Thyroid gland (tissue), 4 donors: ENCODE measurements at regions not wholly inside any gene's neighbourhood (a gene's known extent, or its start where the extent isn't known, plus 50 kb on each side); places are given as distances from the start of the nearest gene placed in this dataset.

Experiments used
- DNase-seq, 2 donors: peaks; one replicate each; pipeline ENCODE4 v3.0.0-alpha.2; 2019
- H3K27ac ChIP-seq, 3 donors: fragments of 200-600 bp; sonication (generic); 1 replicate in 2 of 3; 2 replicates in 1 of 3; pipeline ENCODE4 v1.5.1; 2016 to 2019; ENCODE audit warnings: mild to moderate bottlenecking in 1 of 3, moderate library complexity in 1 of 3
- H3K27me3 ChIP-seq: fragments of 200-600 bp; sonication (generic); one replicate; pipeline ENCODE4 v1.5.1; 2019
- H3K36me3 ChIP-seq, 2 donors: fragments of 200-600 bp; sonication (generic); one replicate each; pipeline ENCODE4 v1.5.1; 2016 to 2019
- H3K4me1 ChIP-seq, 2 donors: fragments of 200-600 bp; sonication (generic); one replicate each; pipeline ENCODE4 v1.5.1; 2017 to 2019
- H3K4me3 ChIP-seq, 3 donors: fragments of 200-600 bp; sonication (generic); replicated peaks in 1 of 3; 1 replicate in 2 of 3; 2 replicates in 1 of 3; pipeline ENCODE4 v1.5.1; 2016; ENCODE audit warnings: mild to moderate bottlenecking in 1 of 3
- H3K9me3 ChIP-seq: fragments of 200-600 bp; sonication (generic); one replicate; pipeline ENCODE4 v1.5.1; 2017
- CTCF ChIP-seq, 6 experiments: fragments of 200-600 bp in 3 of 6; fragments of 450-650 bp in 3 of 6; sonication (generic) in 3 of 6; IDR thresholded peaks; one replicate each; pipeline ENCODE4 v1.5.1; 2016 to 2019; ENCODE audit warnings: antibody characterized with exemption in 6 of 6, mild to moderate bottlenecking in 2 of 6, inconsistent platforms in 1 of 6, moderate library complexity in 1 of 6
- POLR2A ChIP-seq, 2 donors: fragments of 450-650 bp; IDR thresholded peaks; one replicate each; pipeline ENCODE4 v1.6.1; 2017; ENCODE audit warnings: antibody characterized with exemption in 2 of 2, mild to moderate bottlenecking in 2 of 2, moderate library complexity in 1 of 2
- WGBS, 2 donors: methylation state at CpG; one replicate each; pipeline ENCODE4 v1.1.5; 2017; 5-methylcytosine and 5-hydroxymethylcytosine counted together
- intact Hi-C: fragments of 100-400 bp; cut with DNase I; formaldehyde crosslinking; loops from one replicate; pipeline ENCODE4 v1.15.1; 2023

DNA sequence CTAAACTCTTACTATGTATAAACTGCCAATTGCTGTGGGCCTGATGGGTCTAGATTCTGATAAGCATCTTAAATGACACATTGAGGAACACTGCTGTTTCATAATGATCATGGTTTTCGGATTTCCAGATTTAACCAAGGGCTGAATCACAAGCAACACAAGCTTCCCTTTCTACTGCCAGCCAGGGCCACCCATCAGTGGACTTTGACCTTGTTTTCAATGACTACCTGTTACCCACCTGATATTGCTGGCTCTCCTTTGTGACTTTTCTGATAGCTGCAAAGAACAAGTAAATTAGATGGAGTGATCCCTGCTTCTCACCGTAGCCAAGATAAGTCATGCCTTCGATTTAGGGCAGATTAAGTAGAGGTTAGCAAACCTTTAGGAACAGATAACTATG is 259.0 kb downstream of the PAX3 start:
- no peaks in the 10 kb centered on the region for H3K27me3 ChIP-seq
- WGBS, 2 donors = 83 to 88% methylated on average over 3 of the region's 3 CpGs
- no peak for TF ChIP-seq CTCF (IDR thresholded peaks at IDR 0.05)
- no peaks in the 10 kb centered on the region for H3K4me1 ChIP-seq
- H3K9me3 ChIP-seq = no peaks in the 10 kb centered on the region
- DNase-seq = no peak
- H3K27ac ChIP-seq = no peak overlapping the region
- H3K36me3 ChIP-seq = no peaks in the 10 kb centered on the region
- intact Hi-C loops = no loop called here
- no peak overlapping the region for H3K4me3 ChIP-seq

DNA sequence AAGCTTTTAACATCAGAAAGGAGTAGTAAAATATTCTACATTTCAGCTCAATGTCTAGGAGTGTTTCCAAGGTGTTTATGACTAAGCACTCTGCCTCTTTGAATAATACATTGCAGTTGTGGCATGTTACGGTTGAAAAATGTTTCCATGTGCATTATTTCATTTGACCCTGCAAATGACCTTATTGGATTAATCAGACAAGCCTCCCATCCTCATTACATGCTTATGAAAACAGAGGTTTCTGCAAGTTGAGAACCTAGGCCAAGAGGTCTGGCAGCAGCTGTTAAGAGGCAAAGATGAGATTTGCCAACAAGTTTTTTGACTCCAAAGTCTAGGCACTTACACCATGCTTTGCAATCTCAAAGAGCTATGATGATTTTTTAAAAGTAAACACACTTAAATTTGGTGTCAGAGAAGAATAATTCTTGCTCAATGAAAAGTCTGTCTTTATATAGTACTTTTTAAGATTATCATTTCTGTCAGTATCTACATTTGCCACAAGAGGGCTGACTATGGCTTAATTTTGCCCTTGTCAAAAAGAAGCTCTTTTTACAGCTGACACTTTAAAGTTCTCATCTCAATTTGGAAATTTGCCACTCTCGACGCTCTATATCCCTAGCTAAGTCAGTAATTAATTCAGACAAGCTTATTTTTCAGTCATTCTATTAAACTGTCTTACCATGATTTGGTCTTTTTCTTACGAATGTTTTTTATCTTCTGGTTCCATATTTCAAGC is 260.6 kb downstream of the PAX3 start:
- Histone ChIP-seq H3K9me3 (no peaks in the 10 kb centered on the region), H3K27ac (no peak overlapping the region), H3K4me3 (no peak overlapping the region), H3K36me3 (no peaks in the 10 kb centered on the region), H3K27me3 (no peaks in the 10 kb centered on the region), H3K4me1 (no peaks in the 10 kb centered on the region)
- no peak for DNase-seq
- intact Hi-C loops = no loop called here
- peak in 3 of 6 experiments; percentile 24 to 30 (median 26) for TF ChIP-seq CTCF (IDR thresholded peaks at IDR 0.05)
- no peak for TF ChIP-seq POLR2A (IDR thresholded peaks at IDR 0.05)
- WGBS, 2 donors = 46 to 49% methylated on average over 4 of the region's 4 CpGs

- no peak for TF ChIP-seq POLR2A (IDR thresholded peaks at IDR 0.05)
- TF ChIP-seq CTCF (IDR thresholded peaks at IDR 0.05) = no peak
- WGBS, 2 donors = 82 to 83% methylated on average over 3 of the region's 3 CpGs
- DNase-seq = no peak
- Histone ChIP-seq H3K27ac (no peak overlapping the region), H3K27me3 (no peaks in the 10 kb centered on the region), H3K36me3 (no peaks in the 10 kb centered on the region), H3K4me1 (no peaks in the 10 kb centered on the region), H3K4me3 (no peak overlapping the region), H3K9me3 (no peaks in the 10 kb centered on the region)
- intact Hi-C loops = no loop called here
Measured at GRCh38 chr2:222037211-222037610, 261.6 kb downstream of the PAX3 start.

- no peak for DNase-seq
- intact Hi-C loops = no loop called here
- no peak overlapping the region for H3K27ac ChIP-seq
Measured at GRCh38 chr2:222034058-222034457, 264.7 kb downstream of the PAX3 start.

More at GRCh38 chr2:222034058-222034457, 264.7 kb downstream of the PAX3 start:
- H3K36me3 ChIP-seq = no peaks in the 10 kb centered on the region
- H3K4me1 ChIP-seq = no peaks in the 10 kb centered on the region
- H3K4me3 ChIP-seq = no peak overlapping the region
- H3K9me3 ChIP-seq = no peaks in the 10 kb centered on the region
- 89 to 96% methylated on average over 3 of the region's 3 CpGs for WGBS, 2 donors
- H3K27me3 ChIP-seq = no peaks in the 10 kb centered on the region
- no peak for TF ChIP-seq CTCF (IDR thresholded peaks at IDR 0.05)
- no peak for TF ChIP-seq POLR2A (IDR thresholded peaks at IDR 0.05)
